GM21825 (cell line): ENCODE measurements at regions not wholly inside any gene's neighbourhood (a gene's known extent, or its start where the extent isn't known, plus 50 kb on each side); places are given as distances from the start of the nearest gene placed in this dataset.

Experiments used
- ATAC-seq: cut with Tn5 transposase; IDR thresholded peaks from one replicate; pipeline ENCODE4 v1.9.1; 2021; ENCODE audit warnings: mild to moderate bottlenecking, moderate library complexity; ENCODE audit not compliant: unreplicated experiment

DNA sequence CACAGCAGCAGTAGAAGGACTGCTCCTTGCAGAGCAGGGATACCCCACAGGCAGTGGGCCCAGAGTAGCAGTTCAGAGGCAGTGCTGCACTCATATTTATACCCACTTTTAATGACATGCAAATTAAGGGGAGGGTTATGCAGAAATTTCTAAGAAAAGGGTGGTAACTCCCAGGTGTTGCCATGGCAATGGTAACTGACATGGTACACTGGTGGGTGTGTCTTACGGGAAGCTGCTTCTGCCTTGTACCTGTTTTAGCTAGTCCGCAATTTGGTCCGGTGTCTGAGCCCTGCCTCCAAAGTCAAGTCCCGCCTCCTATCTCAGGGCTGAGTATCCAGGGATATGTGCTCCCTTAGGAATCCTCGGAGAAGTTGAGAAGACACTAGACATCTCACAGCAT, 79.2 kb upstream of the UQCRFS1 start:
- ATAC-seq, result no peak

DNA sequence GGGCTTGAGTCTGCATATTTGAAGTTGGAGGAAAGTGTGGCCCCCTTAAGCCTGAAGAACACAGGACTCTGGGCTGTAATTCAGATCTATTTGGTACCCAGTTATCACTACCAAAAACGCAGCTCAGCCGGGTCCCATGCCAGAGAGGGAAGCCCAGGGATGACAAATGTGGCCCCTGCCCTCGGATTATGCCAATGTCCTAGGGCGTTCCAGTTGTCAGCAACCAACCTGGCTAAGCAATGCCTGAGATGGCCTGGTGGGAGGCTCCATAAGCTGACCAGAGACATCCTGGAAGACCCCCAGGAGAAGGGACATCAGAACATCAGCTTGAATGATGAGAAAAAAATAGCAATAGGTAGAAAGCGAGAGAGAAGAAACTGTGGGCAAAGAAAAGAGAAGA, 79.6 kb upstream of the UQCRFS1 start:
- no peak for ATAC-seq

DNA sequence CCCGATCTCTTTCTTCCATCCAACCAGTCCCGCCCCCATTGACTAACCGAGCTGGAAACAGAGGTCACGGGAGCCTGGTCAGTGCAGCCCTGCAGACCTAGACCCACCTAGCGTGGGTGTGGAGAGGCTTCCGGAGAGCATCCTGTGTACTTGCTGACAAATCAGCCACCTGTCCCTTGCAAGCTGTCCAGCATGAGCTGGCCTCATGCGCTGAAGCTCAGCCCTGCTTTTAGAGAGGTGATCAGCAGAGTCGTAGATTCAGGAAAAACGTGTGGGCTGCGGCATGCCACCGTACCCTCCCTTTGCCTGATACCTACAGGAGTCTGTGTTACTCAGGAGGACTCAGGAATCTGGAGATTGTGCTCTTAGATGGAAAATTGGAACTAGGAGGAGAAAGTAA, 80.3 kb upstream of the UQCRFS1 start:
- ATAC-seq, result no peak

DNA sequence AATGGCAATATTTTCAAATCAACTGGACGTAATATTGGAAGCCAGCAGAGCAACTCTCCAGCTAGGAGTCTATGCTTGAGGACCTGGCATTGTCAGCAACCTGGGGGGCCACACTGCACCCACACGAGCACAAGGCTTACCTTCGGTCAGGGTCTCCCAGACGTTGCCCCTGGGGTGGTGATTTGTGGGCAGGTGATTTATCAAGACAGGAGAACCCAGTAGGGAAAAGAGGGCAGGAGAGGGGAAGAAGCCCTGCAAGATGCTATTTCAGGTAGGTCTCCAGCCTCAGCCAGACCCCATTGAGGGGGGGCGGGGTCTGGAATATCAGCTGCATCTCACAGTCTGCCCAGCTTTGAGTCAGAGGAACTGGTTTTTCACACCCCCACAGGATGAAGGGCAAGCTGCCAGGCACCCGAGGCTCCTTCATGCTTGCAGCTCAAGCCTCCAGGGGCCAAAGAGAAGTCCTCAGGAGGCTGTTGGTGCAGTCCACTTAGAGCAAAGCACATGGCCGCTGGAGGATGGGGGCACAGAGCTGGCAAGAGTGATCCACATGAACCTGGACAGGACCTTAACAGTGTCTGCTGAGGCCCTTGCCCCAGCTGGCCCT, 80.9 kb upstream of the UQCRFS1 start:
- no peak for ATAC-seq

DNA sequence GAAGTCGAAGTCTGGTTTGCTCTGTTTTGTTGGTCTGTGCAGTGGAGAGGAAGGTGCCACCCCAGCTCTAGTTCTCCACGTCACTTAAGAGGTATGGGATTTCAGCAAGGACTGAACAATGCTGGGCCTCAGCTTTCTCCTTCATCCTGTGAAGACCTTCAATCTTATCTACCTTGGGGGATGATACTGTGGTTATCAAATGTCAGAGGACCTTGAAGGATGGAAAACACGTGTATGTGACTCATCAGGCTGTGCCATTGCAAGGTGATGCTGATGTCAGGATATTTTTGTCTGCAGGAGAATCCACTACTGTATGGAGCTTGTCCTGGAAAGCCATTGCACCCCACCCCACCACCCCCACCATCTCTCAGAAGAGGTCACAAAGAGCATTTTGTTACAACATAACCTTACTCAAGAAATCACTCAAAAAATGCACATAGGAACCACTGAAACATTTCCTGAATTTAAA, 81.4 kb upstream of the UQCRFS1 start:
- ATAC-seq, result no peak

DNA sequence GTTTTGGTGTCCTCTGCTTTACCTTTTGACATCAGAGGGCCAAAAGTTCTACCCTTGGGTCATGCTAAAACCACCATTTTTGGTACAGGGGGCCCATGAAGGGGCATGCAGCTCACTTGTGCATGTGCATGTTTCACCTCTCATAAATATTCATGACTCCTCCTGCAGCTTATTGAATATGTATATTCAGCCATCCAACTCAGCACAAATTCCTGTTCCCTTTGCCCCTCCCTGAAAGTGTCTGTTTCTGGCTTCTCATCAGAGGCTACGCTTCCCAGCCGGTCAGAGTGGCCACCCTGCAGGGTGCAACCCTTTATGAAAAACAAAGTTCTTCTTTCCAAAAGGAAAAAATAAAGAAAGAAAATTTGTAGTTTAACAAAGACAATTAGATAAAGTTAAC, 82.3 kb upstream of the UQCRFS1 start:
- no peak for ATAC-seq

DNA sequence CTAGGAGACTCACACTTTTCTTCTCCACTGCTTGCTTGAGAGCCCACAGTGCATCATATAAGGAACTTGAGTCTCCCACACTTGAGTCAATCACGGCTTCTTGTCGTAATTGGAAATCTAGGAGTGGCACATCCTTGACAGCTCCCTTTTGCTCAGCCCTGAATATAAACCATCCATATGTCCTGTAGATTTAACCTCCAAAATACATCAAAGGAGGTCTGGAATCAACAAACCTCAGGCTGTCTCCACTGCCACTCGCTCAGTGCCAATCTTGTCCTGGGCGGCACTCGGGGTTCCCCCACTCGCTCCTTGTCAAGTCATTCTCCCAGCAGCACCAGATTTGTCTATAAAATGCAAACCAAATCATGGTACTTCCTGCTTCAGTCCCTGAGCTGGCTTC, 84.4 kb upstream of the UQCRFS1 start:
- ATAC-seq, result no peak

DNA sequence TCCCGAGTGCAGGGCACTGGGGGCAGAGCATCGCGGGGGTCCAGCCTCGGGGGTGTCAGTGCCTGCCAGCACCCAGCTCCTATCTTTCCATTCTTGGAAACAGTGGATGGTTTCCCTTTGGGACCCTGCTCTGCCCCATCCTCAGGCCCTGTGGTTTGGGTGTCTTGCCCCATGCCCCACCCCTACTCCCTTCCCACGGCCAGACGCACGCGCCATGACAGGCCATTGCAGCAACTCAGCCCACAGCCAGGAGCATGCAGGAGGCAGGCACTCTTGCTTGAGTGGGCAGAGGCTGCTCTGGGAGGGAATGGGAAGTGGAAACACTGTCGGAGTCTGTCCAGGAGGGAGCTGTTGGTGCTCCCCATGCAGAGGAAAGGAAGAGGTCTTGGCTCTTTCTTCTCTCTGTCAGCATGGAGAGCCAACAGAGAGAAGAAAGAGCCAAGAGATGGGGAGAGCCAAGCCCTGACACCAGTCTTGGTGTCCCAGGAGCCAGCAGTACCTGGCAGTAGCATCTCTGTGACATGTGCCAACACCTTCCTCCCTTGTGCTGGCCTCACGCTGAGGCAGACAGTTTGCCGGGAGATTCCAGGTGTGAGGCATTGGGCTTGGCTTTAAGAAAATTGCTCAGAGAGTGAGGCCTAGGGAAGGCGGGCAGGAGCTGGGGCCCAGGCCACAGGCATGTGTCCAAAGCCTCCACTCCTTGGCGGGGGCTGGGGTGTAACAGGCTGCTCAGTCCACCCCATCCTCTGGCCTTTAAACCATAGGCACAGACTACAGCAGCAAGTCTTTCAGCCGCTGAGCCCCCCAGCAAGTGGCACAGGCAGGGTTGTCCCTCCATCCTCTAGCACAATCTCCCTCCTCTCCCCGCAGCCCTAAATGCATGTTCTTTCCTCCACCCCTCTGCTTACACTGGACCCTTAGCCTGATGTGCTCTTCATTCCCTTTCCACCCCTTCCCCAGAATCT, 86.7 kb upstream of the UQCRFS1 start:
- no peak for ATAC-seq

DNA sequence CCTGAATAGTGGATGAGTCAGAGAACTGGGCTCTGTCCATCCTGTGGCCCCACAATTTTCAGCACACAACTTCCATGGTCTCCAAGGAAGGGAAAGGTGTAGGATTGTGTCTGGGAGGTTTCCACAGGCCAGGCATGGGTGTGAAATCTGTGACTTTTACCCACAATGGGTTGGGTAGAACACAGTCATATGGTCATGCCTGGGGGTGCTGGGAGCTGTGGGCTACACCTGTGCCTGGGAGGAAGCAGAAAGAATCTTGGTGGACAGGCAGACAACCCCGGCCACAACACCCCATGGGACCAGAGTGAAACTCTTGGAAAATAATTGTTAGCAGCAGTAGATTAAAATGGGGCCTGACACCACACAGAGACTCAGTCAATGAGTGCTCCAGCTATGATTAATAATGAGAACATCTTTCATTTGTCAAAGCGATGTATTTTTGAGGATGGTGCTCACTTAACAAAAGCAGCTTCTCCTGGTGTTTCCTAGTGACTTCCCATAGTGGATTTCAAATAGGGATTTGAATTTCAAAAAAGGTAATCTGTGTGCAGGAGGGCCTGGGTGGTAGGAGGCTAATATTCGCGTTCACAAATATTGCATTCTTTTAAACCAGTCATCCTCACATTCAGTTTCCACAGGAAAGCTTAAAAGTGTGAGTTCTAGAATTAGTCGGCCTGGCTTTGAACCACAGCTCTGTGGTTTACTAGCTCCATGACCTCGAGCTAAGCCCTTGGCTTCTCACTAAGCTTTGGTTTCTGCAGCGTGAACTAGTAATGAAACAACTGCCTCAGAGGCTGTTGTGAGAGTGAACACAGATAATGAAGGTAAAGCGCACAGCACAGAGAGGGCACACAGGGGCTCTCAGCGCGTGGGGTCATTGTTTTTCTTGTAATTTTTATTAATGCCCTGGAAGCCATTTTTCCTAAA, 89.3 kb upstream of the UQCRFS1 start:
- no peak for ATAC-seq

DNA sequence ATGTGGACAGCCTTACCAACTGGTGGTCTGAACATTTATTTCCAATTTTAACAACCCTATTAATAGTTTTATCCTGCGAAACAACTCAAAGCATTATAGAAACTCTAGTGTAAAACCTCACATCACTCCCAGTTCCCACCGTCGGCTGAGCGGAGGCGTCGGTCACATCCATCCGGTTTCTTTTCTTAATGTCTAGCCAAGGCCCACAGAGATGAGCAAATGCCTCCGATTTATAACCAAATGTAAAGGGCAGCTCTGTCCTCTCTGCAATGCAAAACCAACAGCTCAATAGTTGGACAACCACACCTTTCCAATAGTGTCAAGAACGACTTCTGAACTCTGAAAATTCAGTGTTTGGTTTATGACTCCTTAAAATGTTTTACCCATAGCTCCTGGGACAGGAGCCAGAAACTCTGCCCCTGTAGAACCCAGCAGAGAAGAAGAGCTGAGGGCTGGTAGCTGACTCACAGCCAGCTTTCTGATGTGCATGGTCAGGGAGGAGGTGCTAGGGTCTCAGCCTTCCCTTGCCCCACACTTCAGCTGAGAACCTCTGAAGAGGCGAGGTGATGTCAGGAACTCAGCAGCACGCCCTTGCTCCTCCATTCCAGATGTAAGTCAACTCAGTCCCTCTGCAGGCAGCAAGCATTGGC, 90.2 kb upstream of the UQCRFS1 start:
- no peak for ATAC-seq

DNA sequence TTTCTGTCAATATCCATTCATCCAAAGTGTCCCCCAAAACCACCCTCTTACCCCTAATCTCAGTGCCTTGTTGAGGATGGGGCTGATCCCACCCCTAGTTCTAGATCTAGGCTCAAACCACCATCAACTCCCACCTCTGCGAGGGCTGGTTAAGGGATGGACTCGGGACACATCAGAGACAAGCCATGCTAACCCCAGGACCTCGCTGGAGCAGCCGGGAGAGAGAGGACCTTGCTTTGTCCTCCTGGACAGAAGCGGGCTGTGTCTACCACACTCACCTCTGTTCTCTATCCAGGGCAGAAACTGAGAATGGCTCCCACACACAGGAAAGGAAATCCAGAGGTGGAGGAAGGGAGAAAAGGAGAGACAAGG, 90.8 kb upstream of the UQCRFS1 start:
- ATAC-seq, result no peak

DNA sequence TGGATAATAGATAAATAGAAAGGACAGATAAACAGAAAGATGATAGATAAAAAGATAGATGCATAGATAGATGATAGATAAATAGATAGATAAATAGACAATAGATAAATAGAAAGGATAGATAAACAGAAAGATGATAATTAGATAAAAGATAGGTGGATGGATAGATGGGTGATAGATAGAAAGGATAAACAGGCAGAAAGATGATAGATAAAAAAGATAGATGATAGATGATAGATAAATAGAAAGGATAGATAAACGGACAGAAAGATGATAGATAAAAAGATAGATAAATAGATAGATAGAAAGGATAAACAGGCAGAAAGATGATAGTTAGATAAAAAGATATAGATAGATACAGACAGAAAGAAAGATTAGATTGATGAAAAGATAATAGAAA, 92.3 kb upstream of the UQCRFS1 start:
- no peak for ATAC-seq

DNA sequence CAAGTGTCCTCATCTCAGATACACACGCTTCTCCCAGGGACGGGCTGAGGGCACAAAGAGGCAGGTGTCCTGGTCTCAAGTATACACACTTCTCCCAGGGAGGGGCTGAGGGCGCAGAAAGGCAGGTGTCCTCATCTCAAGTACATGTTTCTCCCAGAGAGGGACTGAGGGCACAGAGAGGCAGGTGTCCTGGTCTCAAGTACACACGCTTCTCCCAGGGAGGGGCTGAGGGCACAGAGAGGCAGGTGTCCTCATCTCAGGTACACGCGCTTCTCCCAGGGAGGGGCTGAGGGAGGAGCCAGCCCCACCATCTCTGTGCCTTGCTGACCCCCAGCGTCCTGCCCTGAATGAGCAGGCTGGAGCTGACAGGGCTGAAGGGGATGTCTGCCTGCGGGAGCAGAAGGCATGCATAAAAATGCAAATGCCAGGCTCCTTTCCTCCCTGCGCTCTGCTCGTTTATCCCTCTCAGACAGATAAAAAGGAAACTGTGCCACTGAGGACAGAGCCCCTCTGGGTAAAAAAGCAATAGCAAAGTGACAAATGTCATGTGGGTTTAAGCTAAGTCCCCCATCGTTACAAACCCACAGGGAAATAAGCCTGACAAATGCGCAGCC, 96.1 kb upstream of the UQCRFS1 start:
- no peak for ATAC-seq

DNA sequence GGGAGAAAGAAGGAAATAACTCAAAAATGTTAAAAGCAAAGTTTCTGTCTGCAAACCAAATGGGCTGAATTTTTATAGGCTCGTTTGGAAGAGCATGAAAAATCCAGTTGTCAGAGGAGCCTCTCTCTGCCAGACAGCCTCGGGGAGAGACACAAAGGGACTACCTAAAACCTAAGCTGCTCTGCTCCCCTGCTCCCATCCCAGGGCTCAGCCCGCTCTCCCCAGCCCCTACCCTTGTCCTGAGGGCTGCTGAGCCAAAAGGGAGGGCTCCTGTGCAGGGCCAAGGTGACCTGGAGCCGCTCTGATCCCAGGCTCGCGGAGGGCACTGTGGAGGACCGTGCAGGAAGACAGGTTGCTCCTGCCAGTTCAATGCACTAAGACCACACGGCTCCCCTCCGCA, 96.7 kb upstream of the UQCRFS1 start:
- ATAC-seq, result no peak

DNA sequence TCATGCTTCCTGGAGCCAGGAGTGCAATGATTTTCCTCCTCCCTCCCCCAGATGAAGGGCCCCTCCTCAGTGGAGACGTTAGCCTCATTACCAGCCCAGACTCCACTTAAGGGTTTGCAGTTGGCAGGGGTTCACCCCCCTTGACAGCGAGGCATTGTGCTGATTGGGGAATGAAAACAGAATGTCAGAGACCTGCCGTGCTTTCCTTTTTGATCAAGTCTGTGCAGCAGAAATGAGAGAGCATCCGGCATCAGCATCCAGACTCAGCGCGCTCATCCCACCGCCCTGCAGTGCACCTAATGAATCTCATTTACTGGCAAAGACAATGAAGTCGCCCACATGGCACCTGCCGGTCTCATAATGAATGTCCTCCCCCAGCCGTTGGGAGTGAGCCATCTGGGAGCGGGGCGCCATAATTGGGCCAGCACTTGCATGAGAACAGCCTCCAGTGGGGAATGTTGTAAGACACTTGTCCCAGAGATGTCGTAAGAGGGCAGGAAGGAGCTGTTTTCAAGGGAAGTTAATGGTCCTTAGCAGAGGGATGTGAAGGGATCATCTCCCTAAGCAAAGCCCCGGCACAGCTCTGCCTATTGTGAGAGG, 98.3 kb upstream of the UQCRFS1 start:
- no peak for ATAC-seq

DNA sequence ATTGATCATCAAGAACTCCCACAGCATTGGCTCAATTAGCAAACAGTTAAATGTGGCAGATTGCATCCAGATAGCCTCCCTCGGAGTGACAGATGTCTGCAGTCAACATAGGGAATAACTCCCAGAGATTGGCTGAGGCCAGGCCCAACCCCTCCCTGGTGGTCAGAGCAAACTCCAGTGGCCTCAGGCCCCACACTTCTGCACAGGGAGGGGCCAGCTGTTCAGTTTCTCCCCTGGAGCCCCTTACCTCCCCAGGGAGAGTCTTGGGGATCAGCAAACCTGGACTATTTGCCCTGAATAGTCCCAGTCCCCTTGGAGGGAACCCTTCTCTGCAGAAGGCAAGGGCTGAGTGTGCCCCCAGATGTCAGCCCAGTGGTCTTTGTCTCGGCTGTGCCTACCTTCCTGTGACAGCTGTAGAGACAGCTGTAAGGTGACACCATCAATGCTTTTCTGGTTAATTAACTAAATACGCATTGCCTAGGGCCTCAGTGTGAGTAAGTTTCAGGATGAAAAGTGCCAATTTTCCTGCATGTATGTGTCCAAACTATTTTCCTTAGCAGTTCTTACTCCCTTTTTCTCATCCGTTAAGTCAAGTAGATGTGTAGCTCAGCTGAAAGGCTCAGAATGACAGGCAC, 102.7 kb upstream of the UQCRFS1 start:
- ATAC-seq, result no peak

DNA sequence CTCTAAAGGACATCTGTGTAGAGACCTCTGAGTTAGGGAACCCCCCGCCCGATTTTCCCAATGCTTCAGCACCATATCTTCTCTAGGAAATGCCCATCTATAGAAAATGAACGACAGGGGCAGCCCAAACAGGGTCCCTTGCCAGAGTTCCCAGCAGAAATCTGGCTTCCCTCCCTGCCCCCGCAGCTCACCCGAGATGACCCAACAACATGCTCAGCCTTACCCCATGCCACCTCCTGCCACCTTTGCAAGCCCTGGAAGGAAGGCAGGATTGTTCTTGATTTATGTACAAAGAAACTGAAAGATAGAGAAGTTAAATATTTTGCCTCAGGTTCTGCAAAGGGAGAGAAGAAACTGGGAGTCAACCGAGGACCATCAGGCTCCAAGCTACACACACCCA, 105.6 kb upstream of the UQCRFS1 start:
- no peak for ATAC-seq

DNA sequence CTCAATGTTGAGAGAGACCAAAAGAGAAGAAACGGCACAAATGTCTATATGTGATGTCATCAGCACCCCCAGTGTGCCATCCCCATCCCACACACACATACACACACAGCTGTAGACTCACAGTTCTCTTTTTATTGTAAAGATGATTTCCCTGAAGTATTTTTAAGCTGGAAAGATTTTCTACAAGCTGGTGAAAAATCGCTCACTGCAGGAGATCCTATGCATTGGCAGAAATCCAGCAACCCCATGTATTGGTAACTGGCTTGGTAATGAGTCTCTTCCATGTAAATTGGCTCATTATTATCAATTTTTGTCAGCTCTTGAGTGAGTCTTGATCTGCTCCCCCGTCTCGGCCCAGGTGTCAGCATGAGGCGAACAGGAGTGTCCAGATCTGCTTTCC, 107.1 kb upstream of the UQCRFS1 start:
- no peak for ATAC-seq

DNA sequence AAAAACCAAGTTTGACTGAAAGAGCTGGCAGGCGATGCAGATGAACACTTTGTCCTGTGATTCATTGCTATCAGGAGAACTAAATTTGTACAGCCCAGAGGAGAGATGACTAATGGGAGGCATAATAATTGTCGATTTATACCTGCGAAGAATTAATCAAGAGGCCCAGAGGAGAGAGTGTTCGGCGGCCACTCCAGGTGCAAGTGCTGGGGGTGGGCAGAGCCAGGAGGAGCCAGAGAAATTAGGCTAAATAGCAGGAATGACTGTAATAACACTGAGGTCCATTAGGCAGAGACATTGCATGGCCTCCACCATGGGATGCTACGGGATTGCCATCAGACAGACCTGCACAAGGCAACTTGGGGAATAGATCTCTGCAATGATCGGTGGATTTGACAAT, 107.7 kb upstream of the UQCRFS1 start:
- ATAC-seq, result no peak

DNA sequence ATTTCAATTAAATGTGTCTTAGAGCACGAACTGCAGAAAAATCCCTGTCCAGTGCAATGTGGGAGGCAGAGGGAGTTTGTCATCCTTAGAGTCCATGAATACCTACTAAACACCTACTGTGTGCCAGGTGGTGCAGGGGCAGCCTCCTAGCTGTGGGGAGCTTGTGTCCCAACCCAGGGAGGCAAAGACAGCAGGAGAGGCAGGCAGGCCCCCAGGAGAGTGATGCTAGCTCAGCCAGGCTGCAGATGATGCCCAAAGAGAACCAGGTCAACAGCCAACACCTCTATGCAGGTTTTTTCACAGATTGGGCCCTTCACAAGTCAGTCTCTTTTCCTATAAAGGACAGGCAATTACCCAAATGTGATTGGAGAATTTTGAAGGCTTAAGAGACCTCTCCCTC, 108.2 kb upstream of the UQCRFS1 start:
- no peak for ATAC-seq
